CD4-positive, alpha-beta T cell treated with Interleukin-15 for 4 hours (primary cell): ENCODE measurements at regions not wholly inside any gene's neighbourhood (a gene's known extent, or its start where the extent isn't known, plus 50 kb on each side); places are given as distances from the start of the nearest gene placed in this dataset.

ENCODE experiments used
- DNase-seq: peaks from one replicate; pipeline ENCODE4 v3.0.0-alpha.2; 2020; ENCODE audit warnings: low spot score

GRCh38 chr6:170483413-170483812 is 69.7 kb downstream of the PSMB1 start:
- DNase-seq, result no peak

- DNase-seq, result no peak
These were observed 72.9 kb downstream of the PSMB1 start for GRCh38 chr6:170480050-170480692.

- DNase-seq, result no peak
These were observed 76.7 kb downstream of the PSMB1 start for GRCh38 chr6:170476360-170476759.

GRCh38 chr6:170475118-170475517 is 78.0 kb downstream of the PSMB1 start:
- no peak for DNase-seq

DNA sequence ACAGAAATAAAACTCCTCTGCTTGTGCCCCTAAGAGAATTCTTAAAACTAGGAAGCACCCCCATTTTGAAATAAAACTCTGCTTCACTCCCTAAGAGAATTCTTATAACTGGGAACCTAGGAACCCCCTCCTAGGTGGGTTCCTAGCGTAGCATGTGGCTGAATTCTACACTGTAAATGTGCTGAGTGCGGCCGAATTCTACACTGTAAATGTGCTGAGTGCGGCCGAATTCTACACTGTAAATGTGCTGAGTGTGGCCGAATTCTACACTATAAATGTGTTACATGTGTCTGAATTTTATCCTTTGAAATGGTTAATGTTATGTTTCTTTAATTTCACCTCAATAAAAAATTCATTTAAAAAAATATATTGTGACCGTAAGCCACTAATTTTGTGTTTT is 79.3 kb downstream of the PSMB1 start:
- no peak for DNase-seq

DNA sequence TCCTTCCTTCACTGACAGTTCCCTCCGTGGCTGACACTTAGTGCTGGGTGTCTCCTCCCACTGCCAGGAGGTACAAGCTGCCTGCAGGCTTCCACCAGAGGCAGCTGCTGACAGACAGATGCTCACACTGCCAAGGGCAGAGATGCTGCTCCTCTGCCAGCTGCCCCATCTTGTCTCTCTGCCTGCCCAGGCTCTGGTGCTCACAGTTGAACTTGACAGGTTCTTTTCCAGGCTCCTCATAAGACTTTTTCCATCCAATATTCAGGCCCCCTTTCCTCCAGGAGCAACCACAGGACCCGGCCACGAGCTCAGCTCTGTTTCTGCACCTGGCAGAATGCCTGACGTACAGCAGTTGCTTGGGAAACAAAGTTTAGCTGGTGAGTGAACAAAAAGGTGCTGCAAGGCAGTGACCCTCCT is 79.8 kb downstream of the PSMB1 start:
- no peak for DNase-seq

DNA sequence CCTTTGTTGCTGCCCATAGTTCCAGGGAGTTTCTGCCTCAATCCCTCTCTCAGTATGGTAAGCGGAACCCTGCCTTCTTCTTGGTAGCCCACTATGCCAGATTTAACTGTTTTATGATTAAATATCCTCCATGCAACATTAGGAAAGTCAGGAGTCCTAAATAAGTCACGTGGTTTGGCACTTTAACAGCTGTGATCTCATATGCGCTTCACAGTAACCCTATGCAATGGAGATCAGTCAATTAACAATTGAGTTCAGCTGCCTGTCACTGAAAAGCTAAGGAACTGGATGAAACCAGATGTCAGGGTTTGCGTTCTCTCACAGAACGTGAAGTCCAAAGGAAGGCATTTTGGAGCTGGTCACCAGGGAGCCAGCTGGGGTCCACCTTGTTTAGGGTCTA is 81.6 kb downstream of the PSMB1 start:
- no peak for DNase-seq

GRCh38 chr6:170470734-170471133 is 82.4 kb downstream of the PSMB1 start:
- no peak for DNase-seq

GRCh38 chr6:170464524-170464979 is 88.6 kb downstream of the PSMB1 start:
- no peak for DNase-seq

DNA sequence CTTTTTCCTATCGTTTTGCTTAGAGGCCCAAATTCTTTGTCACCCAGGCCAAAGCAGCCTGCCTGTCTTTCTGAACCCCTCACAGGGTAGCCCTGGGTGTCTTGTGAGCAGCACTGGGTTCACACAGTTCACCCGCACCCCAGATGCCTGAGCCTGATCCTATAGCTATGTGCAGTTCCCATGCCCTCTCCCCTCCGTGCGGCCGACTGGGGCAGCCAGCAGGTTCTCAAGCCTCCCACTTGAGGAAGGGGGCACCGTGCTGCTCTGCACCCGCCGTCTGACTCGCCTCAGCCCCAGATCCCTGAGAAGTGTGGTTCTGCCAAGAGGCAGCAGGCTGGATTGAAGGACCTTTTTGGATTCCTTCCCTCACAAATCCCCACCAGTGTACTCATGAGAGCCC is 89.0 kb downstream of the PSMB1 start:
- no peak for DNase-seq

- no peak for DNase-seq
These were observed 89.9 kb downstream of the PSMB1 start for GRCh38 chr6:170463101-170463721.

DNA sequence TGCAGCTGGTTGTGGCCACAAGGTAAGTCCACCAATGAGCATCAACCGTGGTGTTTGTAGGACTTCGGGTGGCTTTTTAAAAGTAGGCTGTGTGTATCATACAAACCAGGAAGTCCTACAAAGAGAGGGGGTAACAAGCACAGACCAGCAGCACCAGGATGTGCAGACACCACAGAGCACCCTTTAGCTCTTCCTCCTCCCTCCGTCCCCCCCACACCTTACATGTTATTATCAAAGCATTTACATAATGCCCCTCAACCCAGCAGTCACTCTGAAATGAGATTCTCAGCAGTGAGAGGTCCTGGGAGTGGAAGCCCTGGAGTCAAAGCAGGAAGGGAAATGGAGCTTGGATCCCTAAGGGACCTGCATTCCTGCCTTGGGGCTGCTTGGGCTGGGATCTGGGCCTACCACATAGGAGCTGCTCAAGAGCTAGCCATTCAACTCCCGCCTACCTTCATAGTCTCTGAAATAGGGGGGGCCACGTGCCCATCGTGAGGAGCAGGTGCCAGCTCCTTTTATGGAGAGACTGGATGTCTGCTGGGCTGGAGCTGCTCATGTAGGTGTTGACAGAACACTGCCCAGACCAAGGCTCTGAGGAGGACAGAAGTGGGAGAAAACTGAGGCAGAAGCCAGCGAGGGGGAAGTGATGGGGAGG is 90.6 kb downstream of the PSMB1 start:
- DNase-seq, result no peak

GRCh38 chr6:170461556-170462365 is 91.3 kb downstream of the PSMB1 start:
- DNase-seq, result no peak

GRCh38 chr6:170461111-170461510 is 92.0 kb downstream of the PSMB1 start:
- no peak for DNase-seq

GRCh38 chr6:170460641-170461040 is 92.5 kb downstream of the PSMB1 start:
- DNase-seq, result no peak

GRCh38 chr6:170459451-170459850 is 93.7 kb downstream of the PSMB1 start:
- peak; percentile 12 for DNase-seq

DNA sequence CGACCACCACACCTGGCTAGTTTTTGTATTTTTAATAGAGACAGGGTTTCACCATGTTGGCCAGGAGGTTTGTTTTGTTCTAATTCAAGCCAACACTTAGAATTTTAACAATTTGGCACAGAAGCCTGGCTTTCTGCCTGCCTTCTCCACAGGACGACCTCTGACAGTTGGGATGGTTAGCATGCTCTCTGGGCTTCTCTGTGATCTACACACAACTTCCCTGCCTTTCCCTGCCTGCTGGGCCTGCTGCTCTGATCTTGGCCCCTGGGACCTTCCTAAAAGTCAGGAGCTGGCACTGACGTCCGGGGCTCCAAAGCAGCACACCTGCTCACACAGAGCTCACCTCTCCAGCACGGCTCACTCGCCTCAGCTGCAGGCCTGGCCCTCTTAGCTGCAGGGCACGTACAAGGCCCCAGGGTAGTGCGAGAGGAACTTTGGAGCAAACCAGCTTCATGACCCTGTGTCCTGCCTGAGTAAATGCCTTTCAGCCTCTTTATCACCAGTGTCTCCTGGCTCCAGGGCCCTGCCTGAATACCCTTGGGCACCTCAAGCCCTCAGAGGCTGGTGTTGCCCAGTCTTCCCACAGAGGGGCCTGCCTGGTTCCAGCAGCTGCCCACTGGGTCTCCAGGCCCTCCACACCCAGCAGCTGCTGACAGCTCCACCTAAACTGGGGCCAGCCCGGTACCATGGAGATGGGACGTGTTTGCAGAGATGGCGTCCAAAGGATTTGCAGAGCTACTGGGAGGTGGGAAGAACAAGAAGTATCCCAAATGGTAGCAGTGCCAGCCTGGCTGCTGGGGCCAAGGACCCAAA is 96.0 kb downstream of the PSMB1 start:
- no peak for DNase-seq
